CD4-positive, alpha-beta T cell treated with Interleukin-15 for 1 hour (primary cell): ENCODE measurements at regions not wholly inside any gene's neighbourhood (a gene's known extent, or its start where the extent isn't known, plus 50 kb on each side); places are given as distances from the start of the nearest gene placed in this dataset.
"Not testable (repeated sequence)": the region's sequence is repeated elsewhere in the genome, so short reads cannot be mapped to it uniquely, and the experiment has no call there.

ENCODE experiments used
- DNase-seq: peaks from one replicate; pipeline ENCODE4 v3.0.0-alpha.2; 2020

DNA sequence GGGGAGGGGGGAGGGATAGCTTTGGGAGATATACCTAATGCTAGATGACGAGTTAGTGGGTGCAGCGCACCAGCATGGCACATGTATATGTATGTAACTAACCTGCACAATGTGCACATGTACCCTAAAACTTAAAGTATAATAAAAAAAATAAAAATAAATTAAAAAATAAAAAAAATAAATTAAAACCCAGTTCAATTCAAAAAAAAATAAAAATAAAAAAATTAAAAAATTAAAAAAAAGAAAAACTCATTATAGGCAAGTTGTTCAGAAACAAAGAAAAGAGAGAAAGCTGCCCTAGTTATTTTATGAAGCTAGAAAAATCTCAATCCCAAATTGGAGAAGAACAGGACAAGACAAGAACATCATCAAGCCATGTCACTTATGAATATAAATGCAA is 147.5 kb upstream of the PRR20G start:
- not testable (repeated sequence) for DNase-seq

DNA sequence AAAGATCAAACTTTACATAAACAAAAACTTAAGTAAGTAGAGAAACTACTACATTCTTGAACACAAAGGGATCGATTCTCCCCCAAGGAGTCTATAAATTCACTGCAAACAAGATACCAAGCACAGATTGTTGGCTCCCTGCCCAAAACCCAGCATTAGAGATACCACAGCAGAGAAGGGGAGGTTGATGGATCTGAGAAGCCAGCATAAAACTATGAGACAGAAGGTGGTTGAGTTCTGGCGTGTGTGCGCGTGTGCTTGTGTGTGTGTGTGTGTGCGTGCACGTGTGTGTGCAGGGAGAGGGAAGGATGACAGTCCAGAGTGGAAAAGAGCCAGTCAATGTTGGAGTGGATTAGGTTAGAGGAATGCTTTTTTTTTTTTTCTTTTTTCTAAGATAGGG is 143.2 kb upstream of the PRR20G start:
- DNase-seq: no peak

DNA sequence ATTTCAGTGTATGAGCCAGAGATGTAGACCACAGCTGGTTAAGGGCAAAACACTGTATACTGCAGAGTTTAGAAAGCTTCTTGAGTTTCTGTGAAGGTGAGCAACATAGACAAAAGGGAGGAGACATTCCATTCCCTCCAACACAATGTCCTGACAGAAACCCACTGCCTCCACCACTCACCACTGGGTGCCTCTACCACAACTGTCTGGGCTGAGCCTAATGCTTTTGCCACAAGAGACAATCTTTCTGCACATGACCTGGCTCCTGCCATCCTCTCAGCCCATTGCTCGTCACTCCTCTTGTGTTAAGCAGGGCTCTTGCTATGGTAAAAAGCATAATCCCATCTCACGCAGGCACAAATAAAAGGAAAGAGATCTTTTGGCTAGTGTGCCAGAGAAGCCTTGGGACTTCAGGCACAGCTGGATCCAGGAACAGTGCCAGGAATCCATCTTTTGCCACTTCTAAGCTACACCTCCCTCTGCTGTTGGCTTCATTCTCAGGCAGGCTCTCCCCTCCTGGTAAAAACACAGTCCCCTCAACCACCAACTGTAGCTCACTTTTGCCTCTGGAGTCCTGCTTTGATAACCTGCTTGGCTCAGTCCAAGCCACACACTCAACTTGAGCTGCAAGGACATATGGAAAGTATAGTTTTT is 140.6 kb upstream of the PRR20G start:
- no peak for DNase-seq

DNA sequence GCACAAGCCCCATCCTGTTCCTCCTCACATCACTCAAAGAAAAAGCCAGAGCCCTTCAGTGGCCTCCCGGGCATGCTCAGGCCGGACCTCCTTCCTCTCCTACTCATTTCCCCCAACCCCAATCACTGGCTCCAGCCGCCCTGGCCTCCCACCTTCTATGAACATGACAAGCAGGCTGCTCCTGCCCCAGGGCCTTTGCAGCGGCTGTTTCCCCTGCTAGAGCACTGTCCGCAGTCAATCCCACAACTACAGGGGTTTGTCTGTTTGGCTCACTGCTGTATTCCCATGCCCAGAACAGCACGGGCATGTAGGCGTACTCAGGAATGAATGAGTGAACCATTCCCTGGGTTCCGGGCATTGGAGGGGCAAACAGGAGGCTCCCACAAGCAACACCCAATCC is 139.8 kb upstream of the PRR20G start:
- no peak for DNase-seq

DNA sequence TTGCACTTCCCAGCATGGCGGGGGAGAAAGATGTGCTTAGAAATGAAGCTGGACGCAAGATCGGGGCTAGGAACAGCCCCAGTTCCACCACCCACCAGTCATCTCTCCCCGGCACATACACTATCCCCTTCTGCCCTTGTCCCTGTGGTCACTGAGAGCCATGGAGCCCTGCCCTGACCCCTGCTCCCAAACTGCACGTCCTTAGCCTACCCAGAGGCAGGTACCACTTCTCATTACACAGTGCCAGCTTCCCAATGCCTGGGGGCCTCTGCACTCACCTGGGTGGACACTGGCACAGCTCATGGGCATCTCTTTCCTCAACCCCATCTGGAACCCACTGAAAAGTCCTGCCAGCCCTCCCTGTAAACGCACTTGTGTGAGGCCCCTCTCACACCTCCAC is 139.3 kb upstream of the PRR20G start:
- DNase-seq: no peak

DNA sequence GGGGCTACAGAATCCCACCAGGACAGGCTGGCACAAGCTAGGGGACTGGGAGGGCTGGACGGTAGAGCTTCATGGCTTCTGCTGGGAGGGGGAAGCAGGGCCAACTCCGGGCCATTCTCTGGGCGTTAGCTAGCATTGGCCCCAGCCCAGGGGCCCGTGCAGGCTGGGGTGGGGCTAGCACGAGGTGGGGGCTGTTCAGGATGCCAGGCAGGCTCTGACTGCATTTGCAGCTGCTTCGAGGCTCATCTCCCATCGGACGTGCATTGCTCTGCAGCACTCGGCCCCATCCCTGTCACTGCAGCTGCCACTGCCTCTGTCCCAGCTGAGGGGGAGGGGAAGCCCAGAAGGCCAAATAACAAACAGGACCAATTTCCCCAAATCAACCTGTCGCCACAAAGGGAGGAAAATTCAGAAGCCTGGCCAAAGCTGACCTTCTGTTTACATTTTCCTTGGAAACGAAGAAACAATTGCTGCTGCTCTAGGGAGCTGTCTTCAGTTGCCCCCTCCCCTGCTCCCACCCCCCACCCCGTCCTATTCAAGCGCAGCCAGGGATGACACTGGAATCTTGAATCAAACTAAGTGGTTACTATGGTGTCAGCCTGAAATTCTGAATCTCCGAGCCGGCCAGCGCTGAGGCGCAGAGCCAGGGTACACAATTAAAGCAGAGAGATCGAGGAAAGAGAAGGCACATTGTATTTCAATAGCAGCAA is 138.8 kb upstream of the PRR20G start:
- no peak for DNase-seq

DNA sequence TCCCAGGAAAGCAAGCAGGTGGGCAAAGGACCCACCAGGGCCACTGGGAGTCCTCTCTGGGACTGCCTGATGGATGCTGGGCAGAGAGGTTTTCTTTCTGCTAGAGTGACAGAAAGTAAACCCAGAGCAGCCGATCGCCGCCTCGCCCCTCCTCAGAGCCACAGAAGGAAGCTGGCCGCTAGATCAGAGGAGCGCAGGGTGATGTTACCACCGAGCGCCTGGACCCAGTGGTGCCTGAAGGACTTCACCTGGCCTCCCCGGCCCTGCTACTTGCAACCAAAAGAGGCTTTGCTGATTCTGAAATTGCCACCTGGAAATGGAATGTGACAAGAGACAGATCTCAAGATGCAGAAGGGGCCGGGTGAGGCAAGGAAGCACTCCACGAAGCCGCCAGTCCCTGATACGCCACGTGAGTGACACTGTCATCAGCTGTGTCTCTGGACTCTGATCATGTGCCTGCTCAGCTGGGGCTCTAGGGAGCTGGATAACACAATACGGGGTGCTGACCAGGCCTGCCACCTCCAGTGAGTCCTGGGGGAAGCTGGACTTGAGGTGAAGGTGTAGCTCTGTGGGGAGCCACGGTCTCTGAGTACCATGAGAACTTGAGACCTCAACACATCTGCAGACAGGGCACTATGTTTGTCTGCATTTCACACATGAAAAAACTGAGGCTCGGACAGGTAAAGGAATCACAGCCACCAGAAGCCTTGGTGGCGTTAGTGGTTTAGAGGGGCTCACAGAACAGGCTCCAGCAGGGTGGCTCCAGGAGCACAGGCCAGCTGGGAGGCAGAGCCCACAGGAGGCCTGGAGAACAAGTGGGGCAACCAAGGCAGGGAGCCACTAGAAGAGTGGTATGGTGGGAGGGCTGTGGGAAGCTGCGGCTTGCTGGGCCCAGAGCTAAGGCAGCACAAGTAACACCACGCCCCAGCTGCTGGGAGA is 137.9 kb upstream of the PRR20G start:
- no peak for DNase-seq

DNA sequence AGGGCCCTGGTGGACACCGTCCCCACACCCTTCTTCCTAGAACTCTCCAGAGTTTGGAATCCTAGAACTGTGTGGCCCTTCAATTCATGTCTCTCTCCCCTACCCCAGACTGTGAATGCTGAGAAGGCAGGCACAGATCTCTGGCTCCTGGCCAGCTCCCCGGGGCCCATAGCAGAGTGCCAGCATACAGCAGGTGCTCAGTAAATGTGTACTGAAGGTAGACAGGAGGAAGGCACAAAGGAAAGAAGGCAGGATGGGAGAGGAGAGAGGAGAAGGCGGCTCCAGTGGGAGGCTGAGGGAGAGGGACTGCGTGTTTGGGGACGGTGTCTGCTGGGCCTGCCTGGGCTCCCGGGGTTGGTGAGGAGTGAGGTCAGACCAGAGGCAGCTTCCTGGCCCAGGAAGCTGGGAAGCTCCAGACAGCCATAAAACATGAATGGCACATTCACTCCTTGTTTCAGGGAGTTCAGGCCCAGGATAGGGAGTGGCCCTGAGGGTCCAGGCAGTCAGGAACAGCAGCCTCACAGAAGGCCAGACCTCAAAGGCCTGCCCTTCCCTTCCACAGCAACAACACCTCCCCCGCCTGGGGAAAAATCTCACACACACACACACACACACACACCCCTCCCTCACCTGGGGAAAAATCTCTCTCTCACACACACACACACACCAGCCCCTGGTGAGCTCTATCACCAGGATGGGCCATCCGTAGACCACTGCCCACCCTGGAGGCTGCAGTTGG is 137.1 kb upstream of the PRR20G start:
- DNase-seq: no peak

DNA sequence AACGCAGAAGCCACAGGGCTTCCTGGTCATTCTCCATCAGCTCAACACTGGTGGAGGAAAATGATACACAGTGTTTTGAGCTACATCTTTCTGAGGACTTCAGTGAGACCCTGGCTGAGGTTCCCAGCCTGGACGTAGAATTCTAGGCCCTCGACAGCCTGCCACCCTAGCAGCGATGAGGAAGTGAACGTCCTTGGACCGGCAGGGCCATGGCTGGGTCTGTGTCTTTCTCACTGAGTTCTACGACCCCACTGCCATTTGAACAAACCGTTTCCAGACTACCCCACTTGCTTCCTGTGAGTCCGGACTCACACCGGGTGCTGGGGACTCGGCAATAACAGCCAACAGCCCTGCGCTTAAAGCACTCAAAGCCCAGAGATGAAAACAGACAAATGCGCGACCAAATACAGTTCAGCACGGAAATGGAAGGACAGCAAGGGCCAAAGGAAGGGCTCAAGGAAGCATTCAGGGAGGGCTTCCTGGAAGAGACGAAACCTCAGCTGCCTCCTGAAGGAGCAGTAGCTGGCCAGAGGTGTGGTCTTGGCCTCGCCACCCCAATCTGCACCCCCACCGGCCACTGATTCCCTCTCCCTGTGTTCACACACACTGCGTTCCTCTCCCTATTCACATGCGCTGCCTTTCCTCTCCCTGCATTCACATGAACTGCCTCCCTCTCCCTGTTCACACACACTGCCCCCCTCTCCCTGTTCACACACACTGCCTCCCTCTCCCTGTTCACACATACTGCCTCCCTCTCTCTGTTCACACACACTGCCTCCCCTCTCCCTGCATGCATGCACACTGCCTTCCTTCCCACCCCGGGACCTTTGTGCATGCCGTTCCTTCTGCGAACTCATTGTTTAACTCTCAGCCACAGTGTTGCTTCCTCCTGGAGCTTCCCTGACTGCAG is 136.3 kb upstream of the PRR20G start:
- DNase-seq: no peak

DNA sequence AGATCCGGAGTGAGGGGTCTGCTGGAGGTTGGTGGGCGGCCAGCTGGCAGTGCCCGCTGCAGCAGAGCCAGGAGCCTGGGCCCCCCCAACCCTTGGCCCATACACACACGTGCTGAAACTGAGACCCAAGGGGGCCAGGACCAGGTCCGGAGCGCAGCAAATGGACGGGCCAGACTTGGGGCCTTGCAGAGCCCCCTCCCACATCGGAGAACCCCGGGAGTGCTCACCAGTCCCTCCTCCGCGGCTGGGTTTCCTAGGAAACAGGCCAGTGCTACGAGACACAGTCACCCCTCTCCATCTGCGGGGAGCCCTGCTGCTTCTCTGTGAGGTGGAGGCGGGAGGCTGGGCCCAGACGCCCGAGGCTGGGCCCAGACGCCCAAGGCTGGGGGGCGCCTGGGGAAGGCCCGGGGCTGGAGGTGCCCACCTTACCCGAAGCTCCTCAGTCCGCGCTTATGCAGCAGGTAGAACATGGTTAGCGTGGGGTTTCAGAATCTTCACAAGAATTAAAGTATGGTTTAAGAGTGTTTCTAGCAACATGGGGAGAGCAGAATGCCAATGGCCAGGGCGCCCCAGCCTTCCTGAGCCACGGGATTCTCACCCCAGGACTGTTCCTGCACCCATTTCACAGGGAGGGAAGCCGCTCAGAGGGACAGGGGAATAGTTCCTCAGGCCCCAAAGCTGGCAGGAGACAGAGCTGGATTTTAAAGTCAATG is 135.0 kb upstream of the PRR20G start:
- no peak for DNase-seq

DNA sequence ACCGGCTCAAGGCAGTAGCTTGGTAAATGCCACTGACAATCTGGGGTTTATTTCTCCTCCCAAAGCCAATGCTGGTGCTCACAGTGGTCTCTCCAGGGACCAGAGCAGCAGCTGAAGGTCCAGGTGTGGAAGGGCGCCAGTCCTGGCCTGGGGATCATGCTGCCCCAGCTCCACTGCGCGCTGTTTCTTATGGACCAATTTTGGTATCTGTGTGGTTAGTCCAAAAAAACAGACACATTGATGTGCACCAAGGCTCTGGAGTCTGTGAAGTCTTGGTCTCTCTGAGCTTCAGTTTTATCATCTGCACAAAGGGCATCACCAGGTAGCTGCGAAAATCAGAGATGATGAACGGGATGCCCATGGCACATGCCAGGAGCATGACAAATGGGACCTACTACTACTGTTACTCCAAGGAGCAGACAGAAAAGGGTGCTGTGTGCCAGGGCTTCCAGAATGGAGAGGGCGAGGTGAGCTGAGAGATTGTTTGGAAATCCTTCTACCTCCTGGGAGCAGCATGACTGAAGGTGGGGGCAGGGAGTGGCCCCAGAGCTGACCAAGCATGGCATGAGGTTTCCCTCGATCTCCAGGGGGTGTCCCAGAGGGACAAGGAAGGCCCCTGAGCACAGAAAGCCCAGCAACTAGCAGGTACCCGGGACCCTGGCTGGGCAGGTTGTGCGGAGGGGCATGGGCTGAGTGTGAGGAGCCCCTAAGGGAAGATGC is 134.3 kb upstream of the PRR20G start:
- DNase-seq: no peak

DNA sequence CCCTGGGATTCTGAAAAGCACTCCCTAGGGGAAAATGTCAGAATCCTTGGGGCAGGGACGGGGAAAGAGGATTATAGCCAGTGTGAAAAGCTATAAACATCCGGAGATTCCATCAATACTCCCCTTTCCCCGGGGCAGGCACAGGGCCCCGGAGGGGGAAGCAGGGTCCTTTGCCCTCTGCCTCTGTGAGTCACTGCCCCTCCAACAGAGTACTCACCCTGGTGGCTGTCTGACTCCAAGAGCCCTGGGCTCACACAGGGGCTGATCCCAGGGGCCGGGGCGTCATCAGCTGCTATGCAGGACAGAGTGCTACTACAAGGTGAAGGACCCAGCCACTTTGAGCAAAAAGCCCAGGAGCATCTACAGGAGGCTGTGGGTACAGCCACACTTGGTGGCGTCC is 133.0 kb upstream of the PRR20G start:
- no peak for DNase-seq

DNA sequence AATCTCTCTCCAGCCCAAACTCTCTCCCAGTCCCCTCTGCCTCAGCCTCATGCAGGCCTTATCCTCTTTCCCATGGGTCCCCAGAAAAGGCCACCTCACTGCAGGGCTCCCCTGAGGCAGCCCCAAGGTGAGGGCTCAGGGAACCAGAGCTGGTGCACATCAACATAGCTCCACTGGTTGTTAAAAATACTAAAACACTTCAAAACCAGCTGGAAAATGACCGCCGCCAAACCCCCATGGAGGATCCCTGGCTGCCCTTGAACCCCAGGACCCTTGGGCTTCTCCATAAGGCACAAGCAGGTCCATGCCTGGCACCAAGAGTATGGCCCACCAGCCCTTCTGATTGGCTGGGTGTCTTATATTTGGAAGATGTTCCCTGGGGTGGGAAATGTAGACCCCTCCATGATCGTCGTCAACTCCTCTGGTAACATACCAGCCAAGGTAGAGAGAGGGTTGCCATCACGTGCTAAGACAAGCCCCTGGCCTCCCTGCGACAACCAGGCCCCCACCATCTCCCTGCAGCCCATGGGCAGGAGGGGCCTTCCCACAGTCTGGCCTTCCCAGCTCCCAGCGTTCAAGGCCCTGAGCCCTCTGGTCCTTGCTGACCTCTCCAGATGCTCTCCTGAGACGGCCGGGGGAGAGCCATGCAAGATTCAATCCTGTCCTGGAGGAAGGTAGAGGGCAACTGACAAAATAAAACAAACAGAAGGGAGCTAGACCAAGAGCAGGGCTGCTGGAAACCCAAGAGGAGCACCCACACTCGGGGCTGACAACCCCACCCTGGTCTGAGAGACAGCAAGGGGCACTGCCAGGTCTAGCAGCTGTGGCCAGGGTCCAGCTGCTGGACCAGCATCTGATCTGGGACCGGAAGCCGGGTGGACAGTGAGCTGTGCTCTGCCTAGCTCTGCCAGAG is 132.1 kb upstream of the PRR20G start:
- DNase-seq: no peak

DNA sequence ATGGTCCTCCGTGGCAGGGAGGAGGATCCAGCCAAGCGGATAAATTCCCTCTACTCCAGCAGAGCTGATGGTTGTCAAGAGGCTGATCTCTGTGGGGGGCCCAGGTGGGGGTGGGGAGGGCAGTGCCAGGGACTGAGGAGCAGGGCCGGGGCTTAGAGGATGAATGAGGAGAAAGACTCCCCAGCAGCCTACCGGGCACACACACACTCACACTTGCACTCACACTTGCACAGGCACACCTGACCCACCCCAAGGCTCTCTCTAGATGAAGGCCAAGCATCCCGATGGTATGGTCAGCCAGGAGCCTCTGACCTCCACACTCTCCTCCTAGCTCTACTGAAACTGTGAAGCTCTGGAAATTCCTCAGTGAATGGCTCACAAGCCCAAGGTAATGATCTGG is 131.3 kb upstream of the PRR20G start:
- no peak for DNase-seq

DNA sequence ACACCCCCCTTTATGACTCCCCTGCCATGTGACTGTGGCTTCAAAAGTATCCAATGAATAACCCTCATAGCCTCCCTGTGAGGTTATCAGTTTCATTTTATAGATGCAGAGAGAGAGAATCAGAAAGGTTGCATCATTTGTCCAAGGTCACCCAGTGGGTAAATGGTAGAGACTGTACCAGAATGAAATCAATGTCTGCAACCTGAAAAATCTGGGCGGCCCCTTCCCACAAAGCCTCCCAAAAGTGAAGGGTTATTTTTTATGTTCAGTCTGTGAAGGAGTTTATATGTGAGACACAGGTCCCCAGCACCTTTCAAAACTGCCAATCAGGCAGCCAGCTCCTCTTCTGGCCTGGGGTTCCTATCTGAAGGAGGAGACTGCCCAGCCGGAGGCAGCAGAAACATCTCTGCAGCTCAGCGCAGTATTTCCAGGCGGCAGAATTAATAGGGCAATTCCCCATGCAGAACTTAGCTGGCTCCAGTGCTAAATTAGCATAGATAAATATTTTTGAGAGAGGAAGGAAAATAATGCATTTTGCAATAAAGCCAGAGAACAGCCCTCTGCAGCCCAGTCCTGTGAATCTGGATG is 130.8 kb upstream of the PRR20G start:
- DNase-seq: no peak

DNA sequence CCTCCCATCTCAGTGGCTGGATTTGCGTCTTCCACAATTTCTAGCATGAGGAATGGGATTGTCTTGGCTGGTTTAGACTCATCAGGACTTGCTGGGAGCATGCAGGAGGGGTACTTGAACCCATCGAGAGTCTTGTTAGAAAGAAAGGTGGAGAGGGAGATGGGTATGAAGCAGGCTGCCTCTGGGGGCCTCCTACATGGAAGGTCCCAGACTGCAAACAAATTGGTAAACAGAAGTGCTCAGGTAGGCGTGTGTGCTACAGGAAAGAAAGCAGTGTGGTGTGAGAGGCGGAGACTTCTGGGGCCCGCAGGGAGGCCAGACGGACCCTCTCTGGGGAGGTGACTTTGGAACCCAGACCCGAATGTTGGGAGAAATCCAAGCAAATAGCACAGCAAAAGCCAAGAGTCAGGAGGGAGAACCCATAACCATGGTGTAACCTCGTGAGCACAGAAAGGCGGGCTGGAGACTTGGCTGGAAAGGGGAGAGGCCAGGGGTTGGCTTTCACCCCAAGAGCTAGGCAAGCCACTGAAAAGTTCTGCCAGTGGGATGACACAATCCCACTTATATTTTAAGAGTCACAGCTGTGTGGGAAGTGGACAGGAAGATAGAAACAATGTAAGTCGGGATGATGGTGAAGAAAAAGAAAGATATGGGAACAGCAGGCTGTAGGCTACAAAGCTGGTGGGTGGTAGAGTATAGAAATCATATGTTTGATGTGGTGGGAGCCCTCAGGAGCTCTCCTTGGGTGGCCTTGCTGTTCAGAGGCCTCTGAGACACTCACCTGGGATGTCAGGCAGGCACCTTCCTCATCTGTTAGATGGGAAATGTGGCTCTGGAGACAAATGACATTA is 130.1 kb upstream of the PRR20G start:
- DNase-seq: no peak

DNA sequence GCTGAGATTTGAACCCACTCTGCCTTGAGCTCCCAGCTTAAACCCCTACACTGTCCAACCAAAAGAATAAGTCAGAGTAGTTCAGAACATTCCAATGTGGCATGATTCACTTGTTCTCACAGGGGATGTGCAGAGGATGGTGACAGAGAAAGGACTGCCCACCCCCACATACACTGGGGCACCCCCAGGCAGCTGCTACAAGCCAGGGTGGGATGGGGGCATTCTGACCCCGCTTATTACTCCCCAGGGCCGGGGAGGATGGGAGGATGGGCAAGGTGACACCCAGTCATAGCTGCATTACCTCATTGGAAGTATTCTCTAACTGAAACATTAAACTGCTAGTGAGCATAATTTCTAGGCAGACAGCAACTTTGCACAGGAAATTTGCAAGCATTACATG is 126.0 kb upstream of the PRR20G start:
- no peak for DNase-seq

DNA sequence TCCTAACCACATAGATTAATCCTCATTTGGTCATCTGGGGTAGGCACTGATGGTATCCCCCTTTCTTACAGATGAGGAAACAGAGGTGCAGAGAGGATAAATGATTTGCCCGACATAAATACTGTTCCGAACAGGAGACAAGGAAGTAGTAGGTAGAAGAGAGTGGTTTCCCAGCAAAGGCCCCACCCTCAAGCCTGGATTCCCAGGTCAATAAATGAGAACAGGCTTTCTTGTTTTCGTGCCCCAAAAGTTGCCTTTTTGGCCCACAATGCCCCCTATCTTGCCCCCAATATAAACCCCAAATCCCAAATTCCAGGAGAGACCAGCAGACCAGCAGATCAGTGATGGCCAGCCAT is 125.5 kb upstream of the PRR20G start:
- no peak for DNase-seq
